SH-SY5Y (cell line): ENCODE measurements at regions not wholly inside any gene's neighbourhood (a gene's known extent, or its start where the extent isn't known, plus 50 kb on each side); places are given as distances from the start of the nearest gene placed in this dataset.

Experiments used
- GATA2 ChIP-seq: IDR thresholded peaks from 2 replicates; pipeline ENCODE4 v1.6.1; 2011; ENCODE audit warnings: mild to moderate bottlenecking, low read depth, low read length
- GATA3 ChIP-seq: IDR thresholded peaks from 2 replicates; pipeline ENCODE4 v1.6.1; 2011; ENCODE audit warnings: low read depth, mild to moderate bottlenecking, low read length, moderate library complexity

- TF ChIP-seq GATA2 (no peak), GATA3 (no peak)
Observed at GRCh38 chr3:72272356-72272755, 487.4 kb upstream of the PROK2 start.
